ENCODE measurements at regions not wholly inside any gene's neighbourhood (a gene's known extent, or its start where the extent isn't known, plus 50 kb on each side); places are given as distances from the start of the nearest gene placed in this dataset.
"Not testable (repeated sequence)": the region's sequence is repeated elsewhere in the genome, so short reads cannot be mapped to it uniquely, and the experiment has no call there.

- Histone ChIP-seq H2AFZ (ENCODE audit: low read length) (no peak overlapping the region), H3K27me3 (ENCODE audit: control insufficient read depth, insufficient read depth, low read length) (no peaks in the 10 kb centered on the region), H3K4me3 (replicated peaks in 1 of 4; ENCODE audit: control extremely low read depth in 1 of 4, insufficient read depth in 1 of 4, low read depth in 3 of 4, low read length in 4 of 4) (no peak overlapping the region), H3K4me1 (ENCODE audit: control insufficient read depth, extremely low read depth, insufficient read depth, low read length) (no peaks in the 10 kb centered on the region), H3K27ac (ENCODE audit: insufficient read depth, low read length) (no peak overlapping the region), H3K36me3 (ENCODE audit: control insufficient read depth, insufficient read depth, low read length) (no peaks in the 10 kb centered on the region), H3K79me2 (ENCODE audit: control insufficient read depth, insufficient read depth, low read length) (no peaks in the 10 kb centered on the region), H3K4me2 (ENCODE audit: extremely low read depth, insufficient read depth, low read length) (no peak overlapping the region), H3K9me3 (ENCODE audit: control insufficient read depth, insufficient read depth, low read depth, low read length) (no peaks in the 10 kb centered on the region), H3K9ac (ENCODE audit: insufficient read depth, low read length) (no peak overlapping the region), H4K20me1 (ENCODE audit: control insufficient read depth, extremely low read depth, insufficient read depth, low read length) (no peaks in the 10 kb centered on the region)
- TF ChIP-seq CTCF (conservative IDR thresholded peaks at IDR 0.05 in 1 of 2, IDR thresholded peaks at IDR 0.05 in 1 of 2; ENCODE audit: low read depth in 1 of 2, low read length in 2 of 2): no peak
- TF ChIP-seq EZH2 (IDR thresholded peaks at IDR 0.05; ENCODE audit: low read length, missing control alignments): no peak
- no peak for DNase-seq (ENCODE audit: low read depth in 2 of 2)
These were observed 219.1 kb upstream of the TRPC7 start for GRCh38 chr5:136584474-136584873.

GRCh38 chr5:136579238-136579637 lies 213.9 kb upstream of the TRPC7 start:
- Histone ChIP-seq H4K20me1 (ENCODE audit: control insufficient read depth, extremely low read depth, insufficient read depth, low read length) (no peaks in the 10 kb centered on the region), H3K9ac (ENCODE audit: insufficient read depth, low read length) (no peak overlapping the region), H3K36me3 (ENCODE audit: control insufficient read depth, insufficient read depth, low read length) (no peaks in the 10 kb centered on the region), H3K4me2 (ENCODE audit: extremely low read depth, insufficient read depth, low read length) (no peak overlapping the region), H3K27me3 (ENCODE audit: control insufficient read depth, insufficient read depth, low read length) (no peaks in the 10 kb centered on the region), H3K27ac (ENCODE audit: insufficient read depth, low read length) (no peak overlapping the region), H3K79me2 (ENCODE audit: control insufficient read depth, insufficient read depth, low read length) (no peaks in the 10 kb centered on the region), H2AFZ (ENCODE audit: low read length) (no peak overlapping the region), H3K9me3 (ENCODE audit: control insufficient read depth, insufficient read depth, low read depth, low read length) (no peaks in the 10 kb centered on the region), H3K4me3 (replicated peaks in 1 of 4; ENCODE audit: control extremely low read depth in 1 of 4, insufficient read depth in 1 of 4, low read depth in 3 of 4, low read length in 4 of 4) (no peak overlapping the region), H3K4me1 (ENCODE audit: control insufficient read depth, extremely low read depth, insufficient read depth, low read length) (no peaks in the 10 kb centered on the region)
- no peak for DNase-seq (ENCODE audit: low read depth in 2 of 2)
- no peak for TF ChIP-seq CTCF (conservative IDR thresholded peaks at IDR 0.05 in 1 of 2, IDR thresholded peaks at IDR 0.05 in 1 of 2; ENCODE audit: low read depth in 1 of 2, low read length in 2 of 2)
- no peak for TF ChIP-seq EZH2 (IDR thresholded peaks at IDR 0.05; ENCODE audit: low read length, missing control alignments)

- H3K36me3 ChIP-seq (ENCODE audit: control insufficient read depth, insufficient read depth, low read length); H2AFZ ChIP-seq (ENCODE audit: low read length); H3K27ac ChIP-seq (ENCODE audit: insufficient read depth, low read length); H3K9me3 ChIP-seq (ENCODE audit: control insufficient read depth, insufficient read depth, low read depth, low read length); H3K4me2 ChIP-seq (ENCODE audit: extremely low read depth, insufficient read depth, low read length); H3K79me2 ChIP-seq (ENCODE audit: control insufficient read depth, insufficient read depth, low read length); H3K4me1 ChIP-seq (ENCODE audit: control insufficient read depth, extremely low read depth, insufficient read depth, low read length); H4K20me1 ChIP-seq (ENCODE audit: control insufficient read depth, extremely low read depth, insufficient read depth, low read length); DNase-seq (ENCODE audit: low read depth in 2 of 2); H3K9ac ChIP-seq (ENCODE audit: insufficient read depth, low read length); H3K27me3 ChIP-seq (ENCODE audit: control insufficient read depth, insufficient read depth, low read length); H3K4me3 ChIP-seq (replicated peaks in 1 of 4; ENCODE audit: control extremely low read depth in 1 of 4, insufficient read depth in 1 of 4, low read depth in 3 of 4, low read length in 4 of 4): not testable (repeated sequence)
These were observed 204.5 kb upstream of the TRPC7 start for GRCh38 chr5:136569875-136570274.

- not testable (repeated sequence) for H3K9ac ChIP-seq (ENCODE audit: insufficient read depth, low read length); H2AFZ ChIP-seq (ENCODE audit: low read length); H3K27ac ChIP-seq (ENCODE audit: insufficient read depth, low read length); H3K36me3 ChIP-seq (ENCODE audit: control insufficient read depth, insufficient read depth, low read length); H3K4me2 ChIP-seq (ENCODE audit: extremely low read depth, insufficient read depth, low read length); DNase-seq (ENCODE audit: low read depth in 2 of 2); H3K4me1 ChIP-seq (ENCODE audit: control insufficient read depth, extremely low read depth, insufficient read depth, low read length); H3K79me2 ChIP-seq (ENCODE audit: control insufficient read depth, insufficient read depth, low read length); H3K4me3 ChIP-seq (replicated peaks in 1 of 4; ENCODE audit: control extremely low read depth in 1 of 4, insufficient read depth in 1 of 4, low read depth in 3 of 4, low read length in 4 of 4); H4K20me1 ChIP-seq (ENCODE audit: control insufficient read depth, extremely low read depth, insufficient read depth, low read length); H3K27me3 ChIP-seq (ENCODE audit: control insufficient read depth, insufficient read depth, low read length); H3K9me3 ChIP-seq (ENCODE audit: control insufficient read depth, insufficient read depth, low read depth, low read length)
These were observed 200.1 kb upstream of the TRPC7 start for GRCh38 chr5:136565457-136565856.

- not testable (repeated sequence) for H3K4me3 ChIP-seq (replicated peaks in 1 of 4; ENCODE audit: control extremely low read depth in 1 of 4, insufficient read depth in 1 of 4, low read depth in 3 of 4, low read length in 4 of 4)
These were observed 199.7 kb upstream of the TRPC7 start for GRCh38 chr5:136565050-136565449.

GRCh38 chr5:136564431-136564830 lies 199.1 kb upstream of the TRPC7 start:
- H3K79me2 ChIP-seq (ENCODE audit: control insufficient read depth, insufficient read depth, low read length); H3K27ac ChIP-seq (ENCODE audit: insufficient read depth, low read length); H4K20me1 ChIP-seq (ENCODE audit: control insufficient read depth, extremely low read depth, insufficient read depth, low read length); DNase-seq (ENCODE audit: low read depth in 2 of 2); H3K4me2 ChIP-seq (ENCODE audit: extremely low read depth, insufficient read depth, low read length); H3K36me3 ChIP-seq (ENCODE audit: control insufficient read depth, insufficient read depth, low read length); H3K4me1 ChIP-seq (ENCODE audit: control insufficient read depth, extremely low read depth, insufficient read depth, low read length); H3K27me3 ChIP-seq (ENCODE audit: control insufficient read depth, insufficient read depth, low read length); H2AFZ ChIP-seq (ENCODE audit: low read length); H3K9ac ChIP-seq (ENCODE audit: insufficient read depth, low read length); H3K9me3 ChIP-seq (ENCODE audit: control insufficient read depth, insufficient read depth, low read depth, low read length); H3K4me3 ChIP-seq (replicated peaks in 1 of 4; ENCODE audit: control extremely low read depth in 1 of 4, insufficient read depth in 1 of 4, low read depth in 3 of 4, low read length in 4 of 4): not testable (repeated sequence)

More at GRCh38 chr5:136565050-136565449, 199.7 kb upstream of the TRPC7 start:
- not testable (repeated sequence) for DNase-seq (ENCODE audit: low read depth in 2 of 2); H3K79me2 ChIP-seq (ENCODE audit: control insufficient read depth, insufficient read depth, low read length); H3K36me3 ChIP-seq (ENCODE audit: control insufficient read depth, insufficient read depth, low read length); H3K27ac ChIP-seq (ENCODE audit: insufficient read depth, low read length); H3K4me2 ChIP-seq (ENCODE audit: extremely low read depth, insufficient read depth, low read length); H2AFZ ChIP-seq (ENCODE audit: low read length); H3K4me1 ChIP-seq (ENCODE audit: control insufficient read depth, extremely low read depth, insufficient read depth, low read length); H3K27me3 ChIP-seq (ENCODE audit: control insufficient read depth, insufficient read depth, low read length); H3K9me3 ChIP-seq (ENCODE audit: control insufficient read depth, insufficient read depth, low read depth, low read length); H4K20me1 ChIP-seq (ENCODE audit: control insufficient read depth, extremely low read depth, insufficient read depth, low read length); H3K9ac ChIP-seq (ENCODE audit: insufficient read depth, low read length)
